GM18909 (cell line): ENCODE measurements at regions not wholly inside any gene's neighbourhood (a gene's known extent, or its start where the extent isn't known, plus 50 kb on each side); places are given as distances from the start of the nearest gene placed in this dataset.
"Not testable (repeated sequence)": the region's sequence is repeated elsewhere in the genome, so short reads cannot be mapped to it uniquely, and the experiment has no call there.

Experiments
- ATAC-seq: cut with Tn5 transposase; IDR thresholded peaks from one replicate; pipeline ENCODE4 v1.9.1; 2021; ENCODE audit warnings: mild to moderate bottlenecking; ENCODE audit not compliant: unreplicated experiment, poor library complexity

- ATAC-seq: no peak
These were observed 446.5 kb downstream of the CNTN3 start for GRCh38 chr3:74167926-74168325.

DNA sequence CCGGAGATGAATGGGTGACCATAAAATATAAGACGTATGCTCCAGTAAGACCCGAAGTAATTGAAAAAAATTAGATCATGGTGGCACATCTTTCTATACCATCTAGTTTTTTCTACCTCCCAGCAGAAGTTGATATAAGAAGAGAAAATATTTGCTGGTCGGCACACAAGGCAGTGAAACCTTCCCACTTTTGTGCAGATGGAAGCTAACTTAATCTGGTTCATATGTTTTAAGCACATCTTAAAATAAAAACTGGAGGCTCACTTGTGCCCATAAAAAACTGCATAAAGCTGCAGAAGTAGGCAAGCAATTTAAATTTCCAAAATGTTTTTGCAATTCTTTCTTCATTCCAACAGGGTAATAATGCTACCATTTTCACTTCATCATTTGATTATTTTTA lies 449.2 kb downstream of the CNTN3 start:
- ATAC-seq: no peak

DNA sequence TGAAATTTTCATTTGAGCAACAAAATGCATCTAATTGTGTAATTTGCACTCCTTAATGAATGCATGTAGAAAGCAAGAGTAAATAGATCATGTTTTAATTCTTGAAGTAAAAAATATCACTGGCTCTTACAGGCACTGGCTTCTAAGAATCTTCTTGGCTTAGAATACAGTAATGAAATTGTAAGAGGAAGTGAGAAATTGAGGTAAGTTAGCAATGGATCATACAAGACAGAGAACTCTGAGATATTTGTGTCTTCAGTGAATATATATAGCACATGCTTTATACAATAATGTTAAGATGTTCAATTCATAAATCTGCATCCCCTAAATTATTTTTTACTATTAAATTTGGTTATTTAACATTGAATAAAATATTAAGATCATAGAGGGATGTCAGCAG lies 465.0 kb downstream of the CNTN3 start:
- no peak for ATAC-seq

GRCh38 chr3:74145277-74145676 lies 469.2 kb downstream of the CNTN3 start:
- ATAC-seq: no peak

DNA sequence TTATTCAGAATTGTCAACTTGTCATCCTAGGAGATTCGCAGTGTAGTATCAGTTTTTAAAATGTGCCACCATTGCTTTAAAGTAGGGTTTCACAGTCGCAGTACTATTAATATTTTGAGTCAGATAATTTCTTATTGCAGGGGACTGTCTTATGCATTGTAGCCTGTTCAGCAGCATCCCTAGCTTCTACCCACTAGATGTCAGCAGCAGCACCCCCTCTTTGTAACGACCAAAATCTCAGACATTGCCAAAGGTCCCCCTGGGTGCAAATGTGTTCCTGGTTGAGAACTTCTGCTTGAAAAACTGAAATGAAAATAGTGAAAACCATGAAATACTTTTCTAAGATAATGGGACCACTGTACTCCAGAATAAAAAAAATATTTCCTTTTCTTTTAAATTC lies 474.8 kb downstream of the CNTN3 start:
- ATAC-seq: no peak

- ATAC-seq: no peak
These were observed 476.7 kb downstream of the CNTN3 start for GRCh38 chr3:74137790-74138189.

DNA sequence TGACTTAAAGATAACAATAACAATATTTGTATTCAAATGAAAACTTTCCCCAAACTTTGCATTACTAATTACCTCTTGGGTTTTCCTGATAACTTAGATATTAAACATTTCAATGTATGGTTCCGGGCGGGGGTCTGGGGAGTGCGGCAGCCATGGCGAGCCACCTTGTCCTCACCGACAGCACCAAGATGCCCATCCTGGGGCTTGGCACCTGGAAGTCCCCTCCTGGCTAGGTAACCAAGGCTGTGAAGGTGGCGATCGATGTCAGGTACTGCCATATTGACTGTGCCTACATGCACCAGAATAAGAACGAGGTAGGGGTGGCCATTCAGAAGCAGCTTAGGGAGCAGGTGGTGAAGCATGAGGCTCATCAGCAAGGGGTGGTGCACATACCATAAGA lies 478.7 kb downstream of the CNTN3 start:
- ATAC-seq: no peak

DNA sequence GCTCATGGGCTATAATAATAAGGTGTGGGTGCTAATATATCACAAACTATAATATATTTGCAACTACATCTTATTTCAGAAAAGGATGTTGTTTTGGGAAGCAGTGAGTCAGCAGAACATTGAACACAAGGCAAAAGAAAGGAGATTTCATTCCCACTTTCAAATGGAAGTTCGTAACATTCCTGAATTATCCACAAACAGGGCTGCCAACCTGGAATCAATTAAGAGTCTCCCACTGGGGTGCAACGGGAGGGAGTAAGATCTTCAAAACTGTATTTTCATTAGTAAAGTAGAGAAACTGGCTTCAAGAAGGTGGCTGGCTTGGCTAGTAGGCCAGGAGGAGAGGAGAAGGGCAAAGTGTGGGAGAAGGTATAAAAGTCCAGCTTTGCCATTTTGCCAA lies 479.6 kb downstream of the CNTN3 start:
- no peak for ATAC-seq

DNA sequence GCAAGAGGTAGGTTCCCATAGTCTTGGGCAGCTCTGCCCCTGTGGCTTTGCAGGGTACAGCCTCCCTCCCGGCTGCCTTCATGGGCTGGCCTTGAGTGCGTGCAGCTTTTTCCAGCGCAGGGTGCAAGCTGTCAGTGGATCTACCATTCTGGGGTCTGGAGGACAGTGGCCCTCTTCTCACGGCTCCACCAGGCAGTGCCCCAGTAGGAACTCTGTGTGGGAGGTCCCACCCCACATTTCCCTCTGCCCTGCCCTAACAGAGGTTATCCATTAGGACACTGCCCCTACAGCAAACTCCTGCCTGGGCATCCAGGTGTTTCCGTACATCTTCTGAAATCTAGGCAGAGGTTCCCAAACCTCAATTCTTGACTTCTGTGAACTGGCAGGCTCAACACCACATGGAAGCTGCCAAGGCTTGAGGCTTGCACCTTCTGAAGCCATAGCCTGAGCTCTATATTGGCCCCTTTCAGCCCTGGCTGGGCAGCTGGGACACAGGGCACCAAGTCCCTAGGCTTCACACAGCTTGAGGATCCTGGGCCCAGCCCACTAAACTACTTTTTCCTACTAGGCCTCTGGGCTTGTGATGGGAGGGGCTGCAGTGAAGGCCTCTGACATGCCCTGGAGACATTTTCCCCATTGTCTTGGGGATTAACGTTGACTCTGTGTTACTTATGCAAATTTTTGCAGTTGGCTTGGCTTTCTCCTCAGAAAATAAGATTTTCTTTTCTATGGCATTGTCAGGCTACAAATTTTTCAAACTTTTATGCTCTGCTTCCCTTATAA lies 482.7 kb downstream of the CNTN3 start:
- ATAC-seq: not testable (repeated sequence)

GRCh38 chr3:74129611-74130010 lies 484.8 kb downstream of the CNTN3 start:
- ATAC-seq: no peak

GRCh38 chr3:74129056-74129455 lies 485.4 kb downstream of the CNTN3 start:
- no peak for ATAC-seq

DNA sequence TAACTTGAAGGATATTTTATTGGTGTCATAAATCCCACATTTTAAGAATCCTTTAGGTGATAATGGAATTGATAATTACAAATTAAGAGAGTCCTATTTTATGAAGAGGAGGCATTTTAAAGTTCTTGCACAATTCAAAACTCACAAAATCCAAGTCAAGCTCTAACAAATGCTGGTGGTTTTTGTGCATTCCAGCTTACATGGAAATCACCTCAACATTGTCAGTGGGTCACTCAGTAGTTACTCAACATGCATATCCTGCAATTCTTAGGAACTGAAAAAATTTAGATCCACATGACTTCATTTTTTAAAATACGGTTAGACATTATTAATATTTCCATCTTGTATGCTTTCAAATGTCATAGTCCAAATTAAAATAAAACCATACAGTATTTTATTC lies 487.2 kb downstream of the CNTN3 start:
- no peak for ATAC-seq

DNA sequence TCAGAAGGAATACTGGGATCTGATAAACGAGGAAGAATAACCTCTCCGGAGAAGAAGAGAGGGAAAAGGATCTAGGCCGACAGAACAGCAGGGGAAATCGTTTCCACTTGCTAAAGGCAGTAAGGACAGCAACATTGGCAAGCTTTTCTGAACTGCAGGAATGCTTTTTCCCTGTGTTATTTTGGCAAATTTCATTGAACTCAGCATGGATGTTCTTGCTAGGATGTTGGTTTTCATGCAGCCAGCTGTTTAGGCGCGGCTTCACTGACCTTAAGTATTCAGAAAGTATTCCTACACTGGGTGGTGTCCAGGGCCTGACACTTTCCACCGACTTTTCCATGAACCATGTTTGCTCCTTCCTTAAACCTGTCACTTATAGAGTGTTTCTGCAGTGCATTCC lies 489.7 kb downstream of the CNTN3 start:
- ATAC-seq: no peak

- no peak for ATAC-seq
These were observed 492.2 kb downstream of the CNTN3 start for GRCh38 chr3:74122281-74122680.

DNA sequence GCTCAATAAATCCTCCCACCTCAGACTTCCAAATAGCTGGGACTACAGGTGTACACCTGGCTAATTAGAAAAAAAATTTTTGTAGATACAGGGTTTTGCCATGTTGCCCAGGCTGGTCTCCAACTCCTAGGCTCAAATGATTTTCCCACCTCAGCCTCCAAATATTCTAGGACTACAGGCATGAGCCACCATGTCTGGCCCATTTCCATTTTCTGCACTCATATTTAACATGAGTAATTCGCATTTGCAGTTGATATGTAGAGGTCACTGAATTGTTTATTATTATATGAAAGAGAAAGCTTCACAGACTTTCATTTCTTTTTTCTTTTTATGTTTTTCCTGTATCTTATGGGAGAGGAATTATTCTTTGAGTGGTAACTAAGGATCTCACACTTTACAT lies 492.7 kb downstream of the CNTN3 start:
- ATAC-seq: no peak

DNA sequence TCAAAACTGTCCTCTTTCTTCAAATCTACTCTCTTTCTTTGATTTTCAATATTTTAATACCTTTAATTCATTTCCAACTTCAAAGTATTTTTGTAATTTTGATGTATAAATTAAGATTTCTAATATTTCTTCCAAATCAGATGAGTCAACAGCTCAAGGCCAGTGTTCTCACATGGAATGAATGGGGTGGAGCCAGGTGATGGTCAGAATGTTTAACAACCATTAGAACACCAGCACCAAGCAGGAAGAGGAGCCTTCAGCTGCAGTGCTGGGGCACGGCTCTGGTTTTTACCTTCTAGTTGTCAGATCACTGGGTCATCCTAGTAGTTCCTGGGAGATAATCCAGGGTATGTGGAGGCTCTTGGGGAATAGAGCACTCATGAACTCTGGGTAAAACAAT lies 494.5 kb upstream of the PDZRN3 start:
- ATAC-seq: no peak

DNA sequence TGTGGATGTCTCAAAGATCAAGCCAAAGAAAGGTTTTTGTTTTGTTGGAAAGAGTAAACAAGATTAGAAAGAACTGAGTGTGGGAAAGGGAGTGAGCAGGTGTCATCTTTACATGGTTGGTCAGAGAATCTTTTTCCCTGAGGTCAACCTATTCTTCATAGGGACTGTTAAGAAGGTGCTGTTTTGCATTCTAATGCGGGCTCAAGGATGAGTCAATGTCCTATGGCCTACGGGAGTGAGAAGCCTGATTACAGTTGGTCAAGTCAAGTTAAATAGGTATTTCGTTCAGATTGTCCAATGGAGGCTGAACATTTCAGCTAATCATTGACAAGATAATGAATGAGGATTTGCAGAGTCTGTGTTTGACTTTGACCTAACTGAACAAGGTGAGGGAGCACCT lies 491.2 kb upstream of the PDZRN3 start:
- no peak for ATAC-seq

GRCh38 chr3:74107451-74107850 lies 482.7 kb upstream of the PDZRN3 start:
- ATAC-seq: no peak

DNA sequence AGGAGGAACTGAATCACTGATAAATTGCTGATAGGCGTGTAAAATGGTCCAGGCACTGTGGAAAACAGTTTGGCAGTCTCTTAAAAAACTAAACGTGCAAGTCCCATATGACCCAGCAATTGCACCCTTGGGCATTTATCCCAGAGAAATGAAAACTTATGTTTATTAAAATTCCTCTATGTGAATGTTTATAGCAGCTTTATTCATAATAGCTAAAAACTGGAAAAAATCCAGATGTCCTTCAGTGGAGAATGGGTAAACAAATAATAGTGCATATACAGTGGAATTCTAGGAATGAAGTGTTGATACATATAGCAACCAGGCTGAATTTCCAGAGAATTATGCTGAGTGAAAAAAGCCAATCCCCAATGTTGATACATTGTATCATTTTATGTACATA lies 482.2 kb upstream of the PDZRN3 start:
- ATAC-seq: no peak

- ATAC-seq: no peak
These were observed 466.5 kb upstream of the PDZRN3 start for GRCh38 chr3:74091204-74091603.

DNA sequence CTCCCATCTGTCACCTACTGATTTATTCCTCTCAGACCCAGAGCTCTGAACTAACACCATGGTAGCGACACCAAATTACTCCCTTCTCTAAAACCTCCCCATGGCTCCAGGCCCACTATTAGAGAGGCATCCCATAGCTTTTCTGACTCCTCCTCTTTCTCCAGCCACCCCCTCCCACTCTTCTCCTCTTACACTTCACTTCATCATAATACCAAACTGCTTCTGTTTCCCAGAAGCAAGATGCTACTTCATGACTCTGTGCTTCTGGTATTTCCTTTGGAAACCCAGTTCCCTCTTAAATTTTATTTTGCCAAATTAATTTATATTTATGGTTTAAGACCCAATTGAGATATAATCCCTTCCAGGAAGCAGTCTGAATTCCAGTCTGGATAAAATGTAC lies 465.1 kb upstream of the PDZRN3 start:
- ATAC-seq: no peak

DNA sequence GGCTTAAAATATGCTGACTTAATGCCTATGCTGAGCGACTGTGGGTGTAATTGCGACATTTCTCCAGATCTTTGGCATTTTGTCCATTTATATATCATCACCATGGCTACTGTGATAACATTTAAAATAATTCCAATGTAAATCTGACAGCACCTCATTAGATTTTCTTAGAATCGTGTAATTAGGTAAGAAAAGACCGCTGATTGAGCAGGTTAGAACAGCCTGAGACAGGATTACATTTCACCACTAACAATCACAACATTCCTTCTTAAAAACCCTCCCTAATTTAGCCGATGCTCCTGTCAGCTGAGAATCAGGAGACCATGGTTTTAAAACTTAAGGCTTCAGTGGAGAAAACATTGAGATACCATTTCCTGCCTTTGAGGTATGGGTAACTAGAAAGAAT lies 455.3 kb upstream of the PDZRN3 start:
- no peak for ATAC-seq

DNA sequence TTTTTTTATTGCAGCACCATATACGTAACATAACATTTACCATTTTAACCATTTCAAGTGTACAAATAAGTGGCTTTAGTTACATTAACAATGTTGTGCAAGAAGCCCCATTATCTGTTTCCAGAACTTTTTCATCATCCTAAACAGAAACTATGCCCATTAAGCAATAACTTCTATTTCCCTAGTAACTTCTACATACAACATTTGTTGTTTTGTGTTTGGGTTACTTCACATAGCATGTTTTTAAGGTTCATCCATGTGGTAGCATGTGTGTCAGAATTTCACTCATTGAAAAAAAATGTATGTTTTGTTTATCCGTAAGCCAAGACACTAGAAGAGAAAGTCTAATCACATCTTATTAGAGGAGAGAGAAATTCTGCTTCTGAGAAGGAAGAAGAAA lies 450.5 kb upstream of the PDZRN3 start:
- ATAC-seq: no peak
